ENCODE measurements at regions not wholly inside any gene's neighbourhood (a gene's known extent, or its start where the extent isn't known, plus 50 kb on each side); places are given as distances from the start of the nearest gene placed in this dataset.

- no peak for TF ChIP-seq POLR2A (IDR thresholded peaks at IDR 0.05; ENCODE audit: low read length)
- no peak for TF ChIP-seq GATA1 (IDR thresholded peaks at IDR 0.05; ENCODE audit: low read depth, low read length)
These were observed 245.2 kb downstream of the CDCA7 start for GRCh38 chr2:173599821-173600359.

All from erythroblast (primary cell).